HG02885 (cell line): ENCODE measurements at regions not wholly inside any gene's neighbourhood (a gene's known extent, or its start where the extent isn't known, plus 50 kb on each side); places are given as distances from the start of the nearest gene placed in this dataset.

Source experiments
- ATAC-seq: cut with Tn5 transposase; IDR thresholded peaks from one replicate; pipeline ENCODE4 v1.9.1; 2021; ENCODE audit warnings: mild to moderate bottlenecking; ENCODE audit not compliant: unreplicated experiment, poor library complexity

GRCh38 chr13:46964789-46965527 is 68.1 kb upstream of the HTR2A start:
- ATAC-seq, result no peak

- no peak for ATAC-seq
Measured at GRCh38 chr13:46963904-46964303, 67.1 kb upstream of the HTR2A start.

GRCh38 chr13:46962281-46962941 is 65.6 kb upstream of the HTR2A start:
- no peak for ATAC-seq

- peak; percentile 100 for ATAC-seq
Measured at GRCh38 chr13:46961719-46962118, 64.9 kb upstream of the HTR2A start.

DNA sequence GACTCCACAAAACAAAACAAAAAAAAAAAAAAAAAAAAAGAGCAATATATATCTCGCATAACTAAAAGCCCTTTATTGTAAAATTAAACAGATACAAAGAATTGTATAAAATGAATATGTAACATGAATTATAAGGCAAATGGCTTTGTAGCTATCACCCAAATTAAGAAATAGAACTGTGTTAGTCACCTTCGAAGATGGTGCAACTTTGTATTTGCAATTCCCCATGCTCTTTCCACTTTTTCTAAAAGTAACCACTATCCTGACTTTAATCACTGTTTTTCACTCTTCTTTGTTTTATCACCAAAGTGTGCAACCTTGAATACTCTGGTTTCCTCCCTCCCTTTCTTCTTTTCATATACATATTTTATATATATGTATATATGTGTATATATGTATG is 57.1 kb upstream of the HTR2A start:
- ATAC-seq, result no peak

DNA sequence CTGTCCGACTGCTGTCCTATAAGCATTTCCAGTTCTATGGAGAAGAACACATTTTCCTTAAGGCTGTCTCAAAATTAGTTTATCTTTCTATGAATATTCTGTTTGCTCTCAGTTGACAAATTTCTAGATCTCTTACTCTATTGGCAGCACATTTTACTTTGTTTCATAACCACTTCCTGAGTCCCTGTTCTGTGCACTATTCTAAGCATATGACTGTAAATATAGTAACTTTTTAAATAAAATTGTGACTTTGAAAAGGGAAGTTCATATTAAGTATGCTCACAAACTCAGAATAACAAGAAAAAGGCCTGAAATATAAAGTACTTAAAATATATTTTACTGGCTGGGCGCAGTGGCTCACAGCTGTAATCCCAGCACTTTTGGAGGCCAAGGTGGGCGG is 56.5 kb upstream of the HTR2A start:
- peak; percentile 83 for ATAC-seq

- no peak for ATAC-seq
Measured at GRCh38 chr13:46951516-46951915, 54.7 kb upstream of the HTR2A start.

GRCh38 chr13:46949211-46949610 is 52.4 kb upstream of the HTR2A start:
- ATAC-seq, result no peak

GRCh38 chr13:46948338-46948737 is 51.5 kb upstream of the HTR2A start:
- no peak for ATAC-seq

- ATAC-seq, result no peak
Measured at GRCh38 chr13:46947425-46948191, 50.8 kb upstream of the HTR2A start.
